Epithelial cell of esophagus (primary cell): ENCODE measurements at regions not wholly inside any gene's neighbourhood (a gene's known extent, or its start where the extent isn't known, plus 50 kb on each side); places are given as distances from the start of the nearest gene placed in this dataset.

ENCODE experiments used
- DNase-seq: peaks from one replicate; pipeline ENCODE4 v3.0.0; 2010; ENCODE audit warnings: low read depth
- H3K4me3 ChIP-seq: 2 replicates; pipeline ENCODE4 v1.5.1; 2011; ENCODE audit warnings: mild to moderate bottlenecking, low read length, control low read depth
- TF ChIP-seq, protein P1 (sequence below): IDR thresholded peaks from 2 replicates; pipeline ENCODE4 v1.5.1; 2011; ENCODE audit warnings: low read depth, mild to moderate bottlenecking, low read length, control low read depth, inconsistent platforms; ENCODE audit not compliant: insufficient read depth; ENCODE audit errors: missing control alignments

- no peak for DNase-seq
- no peak overlapping the region for H3K4me3 ChIP-seq
- TF ChIP-seq, protein P1, sequence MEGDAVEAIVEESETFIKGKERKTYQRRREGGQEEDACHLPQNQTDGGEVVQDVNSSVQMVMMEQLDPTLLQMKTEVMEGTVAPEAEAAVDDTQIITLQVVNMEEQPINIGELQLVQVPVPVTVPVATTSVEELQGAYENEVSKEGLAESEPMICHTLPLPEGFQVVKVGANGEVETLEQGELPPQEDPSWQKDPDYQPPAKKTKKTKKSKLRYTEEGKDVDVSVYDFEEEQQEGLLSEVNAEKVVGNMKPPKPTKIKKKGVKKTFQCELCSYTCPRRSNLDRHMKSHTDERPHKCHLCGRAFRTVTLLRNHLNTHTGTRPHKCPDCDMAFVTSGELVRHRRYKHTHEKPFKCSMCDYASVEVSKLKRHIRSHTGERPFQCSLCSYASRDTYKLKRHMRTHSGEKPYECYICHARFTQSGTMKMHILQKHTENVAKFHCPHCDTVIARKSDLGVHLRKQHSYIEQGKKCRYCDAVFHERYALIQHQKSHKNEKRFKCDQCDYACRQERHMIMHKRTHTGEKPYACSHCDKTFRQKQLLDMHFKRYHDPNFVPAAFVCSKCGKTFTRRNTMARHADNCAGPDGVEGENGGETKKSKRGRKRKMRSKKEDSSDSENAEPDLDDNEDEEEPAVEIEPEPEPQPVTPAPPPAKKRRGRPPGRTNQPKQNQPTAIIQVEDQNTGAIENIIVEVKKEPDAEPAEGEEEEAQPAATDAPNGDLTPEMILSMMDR: no peak
Observed at GRCh38 chr2:123906361-123906760, 118.7 kb upstream of the CNTNAP5 start.

DNA sequence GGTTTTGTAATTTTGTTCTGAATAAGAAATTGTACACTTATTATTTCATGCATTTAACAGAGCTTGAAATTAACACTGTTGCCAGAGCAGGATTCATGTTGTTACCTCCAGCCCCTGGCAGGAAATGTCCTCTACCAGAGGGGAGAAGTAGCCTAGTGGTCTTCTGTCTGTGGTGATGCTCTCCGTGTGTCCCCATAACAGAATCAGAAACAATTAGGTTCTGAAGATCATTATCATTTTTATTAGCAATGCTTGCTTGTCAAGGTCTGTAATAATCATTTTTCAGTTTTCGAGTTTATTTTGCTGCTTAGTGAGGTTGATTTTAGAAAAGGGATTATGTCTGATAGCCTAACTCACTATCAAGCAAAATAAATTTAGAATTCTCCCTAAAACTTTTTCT lies 116.6 kb upstream of the CNTNAP5 start:
- H3K4me3 ChIP-seq: no peak overlapping the region
- TF ChIP-seq, protein P1: no peak
- DNase-seq: no peak

- no peak for DNase-seq
- no peak overlapping the region for H3K4me3 ChIP-seq
- TF ChIP-seq, protein P1: no peak
Observed at GRCh38 chr2:123912171-123912570, 112.9 kb upstream of the CNTNAP5 start.

DNA sequence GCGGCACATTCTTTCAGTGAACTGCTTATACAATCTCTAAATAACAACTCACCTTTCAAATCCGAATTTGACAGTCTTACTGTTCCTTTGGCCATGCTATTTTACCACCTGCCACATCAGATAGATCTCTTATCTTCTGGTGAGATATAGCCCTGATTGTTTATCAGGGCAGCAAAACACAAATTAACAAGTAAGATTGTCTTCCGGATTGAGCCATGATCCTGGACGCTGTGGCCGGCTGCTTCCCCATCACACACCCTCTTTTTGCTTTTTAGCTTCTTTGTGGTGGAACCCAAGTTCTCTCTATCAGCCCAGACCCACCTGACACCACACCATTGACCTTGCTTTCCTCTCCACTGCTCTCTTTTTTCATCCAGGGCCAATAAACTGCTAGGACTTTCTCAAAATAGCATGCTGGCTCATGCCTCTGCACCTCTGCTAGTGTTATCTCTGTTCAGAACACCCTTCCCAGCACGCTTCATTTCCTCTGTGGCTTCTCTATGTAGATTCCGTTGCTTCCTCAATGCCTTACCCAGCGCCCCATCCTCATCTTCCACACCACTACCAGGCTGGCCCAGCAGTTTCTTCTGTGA lies 111.8 kb upstream of the CNTNAP5 start:
- no peak for DNase-seq
- no peak overlapping the region for H3K4me3 ChIP-seq
- TF ChIP-seq, protein P1: no peak

- no peak overlapping the region for H3K4me3 ChIP-seq
- no peak for DNase-seq
- TF ChIP-seq, protein P1: no peak
Observed at GRCh38 chr2:123915380-123915779, 109.7 kb upstream of the CNTNAP5 start.

- TF ChIP-seq, protein P1: no peak
- H3K4me3 ChIP-seq: no peak overlapping the region
- no peak for DNase-seq
Observed at GRCh38 chr2:123916051-123916450, 109.0 kb upstream of the CNTNAP5 start.

DNA sequence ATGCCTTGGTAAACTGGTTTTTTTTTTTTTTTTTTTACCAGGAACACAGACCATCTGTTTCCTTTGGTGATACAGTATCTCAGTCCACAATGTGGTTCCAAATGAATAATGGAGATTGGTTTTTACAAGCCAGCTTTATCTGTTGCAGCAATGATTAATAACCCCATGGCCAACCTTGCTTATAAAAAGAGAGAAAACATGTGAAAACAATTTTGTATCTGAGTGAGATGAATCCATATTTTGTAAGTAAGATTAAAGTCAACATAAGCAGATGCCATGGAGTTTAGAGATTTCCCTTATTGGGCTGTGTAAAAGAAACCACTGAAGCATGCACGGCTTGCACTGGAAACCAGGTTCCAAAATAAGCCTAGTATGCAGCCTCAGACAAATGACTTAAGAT lies 108.6 kb upstream of the CNTNAP5 start:
- no peak overlapping the region for H3K4me3 ChIP-seq
- TF ChIP-seq, protein P1: no peak
- no peak for DNase-seq
